GM12878 (cell line): ENCODE measurements at regions not wholly inside any gene's neighbourhood (a gene's known extent, or its start where the extent isn't known, plus 50 kb on each side); places are given as distances from the start of the nearest gene placed in this dataset.

Source experiments
- CTCF ChIP-seq, 3 experiments: IDR thresholded peaks in 2 of 3; conservative IDR thresholded peaks in 1 of 3; 2 replicates each; pipeline ENCODE4 v1.5.1; 2011; ENCODE audit warnings: low read depth in 3 of 3, low read length in 3 of 3, mild to moderate bottlenecking in 3 of 3, control low read depth in 2 of 3, moderate library complexity in 2 of 3, inconsistent platforms in 1 of 3, mixed read lengths in 1 of 3; ENCODE audit not compliant: control insufficient read depth in 2 of 3, insufficient read depth in 1 of 3; ENCODE audit errors: extremely low read depth in 1 of 3
- EZH2 ChIP-seq: IDR thresholded peaks from 2 replicates; pipeline ENCODE4 v1.6.1; 2012; ENCODE audit warnings: low read depth, mild to moderate bottlenecking, control low read depth, inconsistent platforms, low read length, borderline replicate concordance; ENCODE audit not compliant: control insufficient read depth
- ZBTB33 ChIP-seq: fragments of 450-650 bp; IDR thresholded peaks from 2 replicates; pipeline ENCODE4 v1.6.1; 2017; ENCODE audit warnings: mild to moderate bottlenecking
- ZNF274 ChIP-seq: IDR thresholded peaks from one replicate; pipeline ENCODE4 v1.8.0; 2011; ENCODE audit not compliant: insufficient read length, insufficient read depth

- no peak for TF ChIP-seq ZNF274
- no peak for TF ChIP-seq EZH2
- TF ChIP-seq CTCF (IDR thresholded peaks at IDR 0.05 in 2 of 3, conservative IDR thresholded peaks at IDR 0.05 in 1 of 3; ENCODE audit: control insufficient read depth in 2 of 3, extremely low read depth in 1 of 3, insufficient read depth in 1 of 3, low read depth in 3 of 3, low read length in 3 of 3): no peak
- no peak for TF ChIP-seq ZBTB33
Measured at GRCh38 chr10:44193567-44194220, 191.2 kb downstream of the CXCL12 start.
